C4-2B (cell line): ENCODE measurements at regions not wholly inside any gene's neighbourhood (a gene's known extent, or its start where the extent isn't known, plus 50 kb on each side); places are given as distances from the start of the nearest gene placed in this dataset.

Experiments used
- CTCF ChIP-seq: fragments of 450-650 bp; conservative IDR thresholded peaks from 2 replicates; pipeline ENCODE4 v1.5.1; 2017; ENCODE audit warnings: mild to moderate bottlenecking
- ZFX ChIP-seq: fragments of 450-650 bp; IDR thresholded peaks from 2 replicates; pipeline ENCODE4 v1.6.1; 2017

GRCh38 chr4:14744346-14744745 is 257.9 kb upstream of the CPEB2 start:
- TF ChIP-seq CTCF = no peak
- TF ChIP-seq ZFX = no peak
